H1 (cell line): ENCODE measurements at regions not wholly inside any gene's neighbourhood (a gene's known extent, or its start where the extent isn't known, plus 50 kb on each side); places are given as distances from the start of the nearest gene placed in this dataset.

ENCODE experiments used
- CTCF ChIA-PET: fragments of 300-600 bp; sonication (Branson Sonifier 250); formaldehyde crosslinking; loops from one replicate; lab custom pipeline; 2021; ENCODE audit not compliant: partially characterized antibody; lab: Charles Lee
- POLR2A ChIA-PET: fragments of 300-600 bp; sonication (Branson Sonifier 250); formaldehyde crosslinking; loops from one replicate; lab custom pipeline; 2021; ENCODE audit warnings: inconsistent platforms; ENCODE audit not compliant: partially characterized antibody; lab: Charles Lee
- DNase-seq, 2 experiments: peaks; one replicate each; pipeline versions ENCODE4 v3.0.0 to v3.0.0-alpha.2; 2010 to 2022; ENCODE audit warnings: low spot score in 2 of 2, low read depth in 1 of 2, mixed read lengths in 1 of 2
- FAIRE-seq: peaks from 2 replicates; lab custom pipeline; 2011; peaks lifted over from hg19 to GRCh38; lab: Jason Lieb, UNC
- H2AFZ ChIP-seq: 2 replicates; pipeline ENCODE4 v1.8.1; 2012; ENCODE audit warnings: low read length, inconsistent platforms
- H2AK5ac ChIP-seq: 2 replicates; pipeline ENCODE4 v1.6.1; 2013; ENCODE audit warnings: low read depth, low read length
- H2BK120ac ChIP-seq: replicated peaks from 2 replicates; pipeline ENCODE3; 2013; ENCODE audit warnings: low read depth, low read length, inconsistent platforms
- H2BK12ac ChIP-seq: 2 replicates; pipeline ENCODE4 v1.6.1; 2013; ENCODE audit warnings: low read depth, low read length
- H2BK15ac ChIP-seq: 2 replicates; pipeline ENCODE4 v1.6.1; 2013; ENCODE audit warnings: low read length
- H2BK20ac ChIP-seq: 2 replicates; pipeline ENCODE4 v1.6.1; 2013; ENCODE audit warnings: low read length
- H2BK5ac ChIP-seq: 2 replicates; pipeline ENCODE4 v1.6.1; 2013; ENCODE audit warnings: low read depth, low read length
- H3K14ac ChIP-seq: 2 replicates; pipeline ENCODE4 v1.6.1; 2013; ENCODE audit warnings: inconsistent platforms; ENCODE audit not compliant: insufficient read length
- H3K18ac ChIP-seq: 2 replicates; pipeline ENCODE4 v1.6.1; 2013; ENCODE audit warnings: low read length; ENCODE audit errors: extremely low read depth
- H3K23ac ChIP-seq: 2 replicates; pipeline ENCODE4 v1.6.1; 2013; ENCODE audit warnings: inconsistent platforms; ENCODE audit not compliant: insufficient read length
- H3K23me2 ChIP-seq: 2 replicates; pipeline ENCODE4 v1.6.1; 2013; ENCODE audit warnings: low read depth, low read length
- H3K27ac ChIP-seq: 2 replicates; pipeline ENCODE4 v1.6.1; 2011; ENCODE audit warnings: low read depth, low read length, inconsistent platforms
- H3K27me3 ChIP-seq, 4 experiments: replicated peaks in 1 of 4; 1 replicate in 1 of 4; 2 replicates in 3 of 4; pipeline versions ENCODE4 v1.6.1 to v1.8.1; 2011 to 2013; ENCODE audit warnings: low read length in 3 of 4, mild to moderate bottlenecking in 3 of 4, inconsistent platforms in 2 of 4, mixed read lengths in 2 of 4, moderate library complexity in 1 of 4; ENCODE audit not compliant: control insufficient read depth in 3 of 4, insufficient read depth in 3 of 4; ENCODE audit errors: extremely low read depth in 1 of 4
- H3K36me3 ChIP-seq, 4 experiments: 2 replicates each; pipeline versions ENCODE4 v1.6.1 to v1.8.1; 2011 to 2013; ENCODE audit warnings: mild to moderate bottlenecking in 4 of 4, low read length in 3 of 4, moderate library complexity in 2 of 4, control low read depth in 1 of 4, inconsistent platforms in 1 of 4; ENCODE audit not compliant: insufficient read depth in 4 of 4, control insufficient read depth in 2 of 4
- H3K4ac ChIP-seq: replicated peaks from 2 replicates; pipeline ENCODE3; 2013; ENCODE audit warnings: low read length, low read depth, mixed read lengths, inconsistent platforms; ENCODE audit not compliant: insufficient read length
- H3K4me1 ChIP-seq, 4 experiments: replicated peaks in 1 of 4; 1 replicate in 1 of 4; 2 replicates in 3 of 4; pipeline versions ENCODE4 v1.6.1 to v1.8.1; 2011 to 2013; ENCODE audit warnings: low read length in 3 of 4, inconsistent platforms in 2 of 4, mixed read lengths in 1 of 4; ENCODE audit not compliant: insufficient read depth in 4 of 4, control insufficient read depth in 3 of 4
- H3K4me2 ChIP-seq, 2 experiments: 2 replicates each; pipeline versions ENCODE4 v1.6.1 to v1.8.1; 2011 to 2013; ENCODE audit warnings: low read depth in 2 of 2, low read length in 2 of 2, control low read depth in 1 of 2, inconsistent platforms in 1 of 2, mild to moderate bottlenecking in 1 of 2; ENCODE audit not compliant: insufficient read depth in 1 of 2
- H3K4me3 ChIP-seq, 4 experiments: fragments of 200-600, 300-600 bp in 1 of 4; sonication (generic), shearing (Covaris generic), sonication (Bioruptor Twin) in 1 of 4; 2 replicates each; pipeline versions ENCODE4 v1.5.1 to v1.8.1; 2011 to 2016; ENCODE audit warnings: low read length in 4 of 4, low read depth in 3 of 4, control low read depth in 2 of 4, inconsistent platforms in 2 of 4, mild to moderate bottlenecking in 2 of 4, mixed read lengths in 1 of 4, moderate library complexity in 1 of 4; ENCODE audit not compliant: insufficient read depth in 2 of 4; ENCODE audit errors: extremely low read depth in 1 of 4
- H3K56ac ChIP-seq: replicated peaks from 2 replicates; pipeline ENCODE3; 2013; ENCODE audit warnings: low read depth, mild to moderate bottlenecking, mixed read lengths, low read length, inconsistent platforms; ENCODE audit not compliant: insufficient read length
- H3K79me1 ChIP-seq: 2 replicates; pipeline ENCODE4 v1.6.1; 2013; ENCODE audit warnings: low read depth, low read length, control low read depth
- H3K79me2 ChIP-seq, 2 experiments: 2 replicates each; pipeline versions ENCODE4 v1.6.1 to v1.8.1; 2012 to 2013; ENCODE audit warnings: low read length in 2 of 2, mild to moderate bottlenecking in 2 of 2, inconsistent platforms in 1 of 2; ENCODE audit not compliant: insufficient read depth in 2 of 2, control insufficient read depth in 1 of 2
- H3K9ac ChIP-seq, 4 experiments: replicated peaks in 1 of 4; 1 replicate in 1 of 4; 2 replicates in 3 of 4; pipeline versions ENCODE4 v1.6.1 to v1.8.1; 2011 to 2013; ENCODE audit warnings: low read depth in 3 of 4, low read length in 3 of 4, control low read depth in 2 of 4, mild to moderate bottlenecking in 2 of 4, moderate library complexity in 2 of 4, inconsistent platforms in 1 of 4; ENCODE audit errors: extremely low read depth in 1 of 4
- H3K9me3 ChIP-seq, 2 experiments: 2 replicates each; pipeline versions ENCODE4 v1.6.1 to v1.8.1; 2012 to 2013; ENCODE audit warnings: mild to moderate bottlenecking in 2 of 2, moderate library complexity in 2 of 2, control low read depth in 1 of 2, inconsistent platforms in 1 of 2, low read depth in 1 of 2, low read length in 1 of 2, mixed read lengths in 1 of 2; ENCODE audit not compliant: insufficient read depth in 2 of 2
- H4K20me1 ChIP-seq, 2 experiments: replicated peaks in 1 of 2; 2 replicates each; pipeline versions ENCODE3 to v1.8.1; 2011 to 2013; ENCODE audit warnings: inconsistent platforms in 2 of 2, low read length in 2 of 2, mild to moderate bottlenecking in 1 of 2; ENCODE audit not compliant: insufficient read depth in 2 of 2, control insufficient read depth in 1 of 2
- H4K5ac ChIP-seq: 2 replicates; pipeline ENCODE4 v1.6.1; 2013; ENCODE audit warnings: low read length, low read depth, mixed read lengths, inconsistent platforms; ENCODE audit not compliant: insufficient read length
- H4K8ac ChIP-seq: 2 replicates; pipeline ENCODE4 v1.8.0; 2013; ENCODE audit warnings: mild to moderate bottlenecking, moderate library complexity, low read length, inconsistent platforms; ENCODE audit not compliant: insufficient read depth; ENCODE audit errors: extremely low read depth
- H4K91ac ChIP-seq: replicated peaks from 2 replicates; pipeline ENCODE3; 2013; ENCODE audit warnings: low read length, mixed read lengths, inconsistent platforms; ENCODE audit not compliant: insufficient read length
- ASH2L ChIP-seq: fragments of 200-600, 300-600 bp; sonication (generic); IDR thresholded peaks from one replicate; pipeline ENCODE4 v1.7.1; 2017; ENCODE audit warnings: low read length
- CBX5 ChIP-seq: fragments of 300-800, 300-1000 bp; sonication (generic); IDR thresholded peaks from 2 replicates; pipeline ENCODE4 v1.7.1; 2016; ENCODE audit warnings: antibody characterized with exemption, low read length, low read depth
- CEBPB ChIP-seq: IDR thresholded peaks from 2 replicates; pipeline ENCODE4 v1.6.1; 2012; ENCODE audit warnings: low read depth, low read length
- CHD1 ChIP-seq: IDR thresholded peaks from 2 replicates; pipeline ENCODE4 v1.6.1; 2012; ENCODE audit warnings: low read depth, low read length, improper control_type of control experiment
- CTCF ChIP-seq, 3 experiments: IDR thresholded peaks; 1 replicate in 2 of 3; 2 replicates in 1 of 3; pipeline versions ENCODE4 v1.5.1 to v1.6.1; 2011; ENCODE audit warnings: low read length in 3 of 3, mild to moderate bottlenecking in 3 of 3, inconsistent platforms in 2 of 3, low read depth in 1 of 3, moderate library complexity in 1 of 3; ENCODE audit not compliant: insufficient read depth in 1 of 3; ENCODE audit errors: control extremely low read depth in 1 of 3
- EZH2 ChIP-seq: fragments of 200-600 bp; sonication (generic); IDR thresholded peaks from 2 replicates; pipeline ENCODE4 v1.7.1; 2012; ENCODE audit warnings: low read depth, mild to moderate bottlenecking, moderate library complexity, low read length, inconsistent platforms; ENCODE audit not compliant: severe bottlenecking
- GTF2F1 ChIP-seq: IDR thresholded peaks from 2 replicates; pipeline ENCODE4 v1.6.1; 2012; ENCODE audit warnings: low read depth, low read length, improper control_type of control experiment, borderline replicate concordance
- JUN ChIP-seq: IDR thresholded peaks from 2 replicates; pipeline ENCODE4 v1.6.1; 2011; ENCODE audit warnings: low read depth, mild to moderate bottlenecking, improper control_type of control experiment, low read length
- RBBP5 ChIP-seq: IDR thresholded peaks from 2 replicates; pipeline ENCODE4 v1.7.1; 2012; ENCODE audit warnings: low read depth, mild to moderate bottlenecking, inconsistent platforms, low read length, moderate library complexity, borderline replicate concordance
- RXRA ChIP-seq: IDR thresholded peaks from 2 replicates; pipeline ENCODE4 v1.6.1; 2011; ENCODE audit warnings: low read depth, mild to moderate bottlenecking, low read length, moderate library complexity; ENCODE audit not compliant: insufficient read depth
- TCF12 ChIP-seq: IDR thresholded peaks from 2 replicates; pipeline ENCODE4 v1.6.1; 2011; ENCODE audit warnings: low read depth, mild to moderate bottlenecking, low read length
- WGBS, 2 experiments: shearing (Covaris generic) in 1 of 2; methylation state at CpG; one replicate each; pipeline versions ENCODE4 v1.1.6 to v1.1.7; 2013 to 2015; ENCODE audit warnings: low lambda C conversion rate in 2 of 2, mixed read lengths in 2 of 2, inconsistent platforms in 1 of 2, low coverage in 1 of 2, missing lambda C conversion rate in 1 of 2; ENCODE audit not compliant: insufficient replicate concordance in 2 of 2, insufficient coverage in 1 of 2, insufficient read length in 1 of 2; ENCODE audit errors: extremely low coverage in 1 of 2, missing lambda C conversion rate in 1 of 2; 5-methylcytosine and 5-hydroxymethylcytosine counted together
- TF ChIP-seq, protein P1 (sequence below): IDR thresholded peaks from 2 replicates; pipeline ENCODE4 v1.6.1; 2012; ENCODE audit warnings: inconsistent platforms

DNA sequence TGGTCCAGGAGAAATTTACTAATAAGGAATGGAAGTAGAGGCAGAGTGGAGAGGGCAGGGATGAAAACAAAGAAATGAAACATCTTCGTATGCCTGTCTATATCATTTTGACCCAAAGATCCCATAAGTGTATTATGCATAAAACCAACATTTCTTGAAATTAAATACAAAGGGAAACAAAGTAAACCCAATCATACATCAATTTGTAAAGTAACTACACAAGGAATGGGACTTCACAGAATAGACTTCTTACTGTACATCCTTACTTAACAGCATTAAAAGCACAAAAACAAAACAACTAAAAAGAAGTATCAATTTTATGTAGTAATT lies 253.6 kb upstream of the CCDC179 start:
- Histone ChIP-seq H2AK5ac (no peak overlapping the region), H3K27ac (no peak overlapping the region), H3K4me1 (peaks cover 0 to 9% (median 2%) of the 10 kb centered on the region in 4 experiments; a peak in 5 of 7 replicates), H3K4ac (no peak overlapping the region), H2BK5ac (no peak overlapping the region), H2BK20ac (no peak overlapping the region), H3K4me2 (no peak overlapping the region), H2AFZ (no peak overlapping the region), H3K23me2 (no peaks in the 10 kb centered on the region), H3K36me3 (no peaks in the 10 kb centered on the region), H3K79me1 (no peaks in the 10 kb centered on the region), H3K79me2 (no peaks in the 10 kb centered on the region), H3K27me3 (peaks cover 0 to 1% (median 0%) of the 10 kb centered on the region in 4 experiments; a peak in 1 of 7 replicates), H4K20me1 (no peaks in the 10 kb centered on the region), H3K14ac (no peak overlapping the region), H2BK12ac (no peak overlapping the region), H3K56ac (no peak overlapping the region), H2BK120ac (no peak overlapping the region), H4K8ac (no peak overlapping the region), H4K91ac (no peak overlapping the region), H3K4me3 (no peak overlapping the region), H4K5ac (no peak overlapping the region), H3K9ac (no peak overlapping the region), H2BK15ac (no peak overlapping the region), H3K18ac (no peak overlapping the region), H3K23ac (no peak overlapping the region), H3K9me3 (0 out of 4 replicates have a peak, but pooled peaks cover 0 to 5% of the 10 kb centered on the region in 2 experiments)
- ChIA-PET CTCF (interaction anchor here (0.7 to 4.0 kb wide), 38 partner anchors 9 to 505 kb away, joined by 3 to 26 read pairs (median 4); no protein-coding TSS in a partner anchor), POLR2A (interaction anchor here (0.6 kb wide), 1 partner anchor 103 kb away, joined by 3 read pairs; no protein-coding TSS in a partner anchor)
- WGBS, 2 experiments, result 0% methylated on average over 1 of the region's 1 CpG; no CpG with 5 or more reads in 1 of the 2 experiments
- FAIRE-seq (no peak), DNase-seq (no peak)
- TF ChIP-seq RXRA (no peak), CBX5 (no peak), GTF2F1 (no peak), TCF12 (no peak), RBBP5 (no peak), CHD1 (no peak), JUN (no peak), CEBPB (no peak), EZH2 (no peak), ASH2L (no peak), CTCF (IDR thresholded peaks at IDR 0.05; ENCODE audit: control extremely low read depth in 1 of 3, insufficient read depth in 1 of 3, low read depth in 1 of 3, low read length in 3 of 3) (no peak)
- TF ChIP-seq, protein P1, sequence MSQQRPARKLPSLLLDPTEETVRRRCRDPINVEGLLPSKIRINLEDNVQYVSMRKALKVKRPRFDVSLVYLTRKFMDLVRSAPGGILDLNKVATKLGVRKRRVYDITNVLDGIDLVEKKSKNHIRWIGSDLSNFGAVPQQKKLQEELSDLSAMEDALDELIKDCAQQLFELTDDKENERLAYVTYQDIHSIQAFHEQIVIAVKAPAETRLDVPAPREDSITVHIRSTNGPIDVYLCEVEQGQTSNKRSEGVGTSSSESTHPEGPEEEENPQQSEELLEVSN, result no peak
